T-helper 1 cell treated with Interleukin-12 subunit alpha and Interleukin-12 subunit beta and Interleukin-4 antibody, amounts not matched to agents 30 ng/mL and 1 ng/mL, for 36 hours (primary cell): ENCODE measurements at regions not wholly inside any gene's neighbourhood (a gene's known extent, or its start where the extent isn't known, plus 50 kb on each side); places are given as distances from the start of the nearest gene placed in this dataset.

Source experiments
- intact Hi-C: fragments of 100-400 bp; cut with micrococcal nuclease; formaldehyde crosslinking; loops from one replicate; pipeline ENCODE4 v1.15.1; 2024

DNA sequence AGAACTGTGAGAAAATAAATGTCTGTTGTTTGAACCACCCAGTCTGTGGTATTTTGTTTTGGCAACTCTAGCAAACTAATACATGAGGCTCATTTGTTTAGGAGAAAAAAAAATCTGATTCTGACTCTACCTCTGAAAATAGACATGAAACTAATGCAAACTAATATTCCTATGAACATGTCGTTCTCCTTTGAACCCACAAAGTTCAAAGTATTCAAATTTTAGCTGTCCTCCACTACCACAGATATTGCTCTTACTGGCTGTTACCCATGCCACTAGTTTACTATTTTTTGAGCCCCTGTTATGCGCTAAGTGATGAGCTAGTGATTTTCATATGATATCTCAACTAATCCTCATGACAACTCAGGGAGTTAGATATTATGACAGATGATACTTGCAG lies 58.8 kb upstream of the ZNF804B start:
- intact Hi-C loops = no loop called here

- intact Hi-C loops = no loop called here
Observed at GRCh38 chr7:88694207-88694606, 65.3 kb upstream of the ZNF804B start.

DNA sequence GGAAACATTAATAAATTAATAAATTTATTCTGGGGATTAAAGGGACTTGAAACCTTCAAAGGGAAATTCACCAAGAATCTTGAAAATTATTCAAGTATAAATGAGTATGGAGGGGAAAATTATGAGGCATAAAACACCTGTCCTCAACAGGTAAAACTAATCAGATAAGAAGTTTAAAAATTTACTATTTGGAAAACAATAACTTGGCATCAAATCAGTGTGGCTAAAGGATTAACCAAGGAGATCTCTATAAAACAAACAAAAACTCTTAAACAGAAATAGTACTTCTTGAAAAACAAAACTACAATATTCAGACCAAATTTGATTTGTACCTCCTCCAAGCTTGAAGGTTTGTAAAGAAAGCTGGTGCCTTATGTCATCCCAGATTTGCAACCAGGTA lies 66.4 kb upstream of the ZNF804B start:
- intact Hi-C loops = no loop called here

DNA sequence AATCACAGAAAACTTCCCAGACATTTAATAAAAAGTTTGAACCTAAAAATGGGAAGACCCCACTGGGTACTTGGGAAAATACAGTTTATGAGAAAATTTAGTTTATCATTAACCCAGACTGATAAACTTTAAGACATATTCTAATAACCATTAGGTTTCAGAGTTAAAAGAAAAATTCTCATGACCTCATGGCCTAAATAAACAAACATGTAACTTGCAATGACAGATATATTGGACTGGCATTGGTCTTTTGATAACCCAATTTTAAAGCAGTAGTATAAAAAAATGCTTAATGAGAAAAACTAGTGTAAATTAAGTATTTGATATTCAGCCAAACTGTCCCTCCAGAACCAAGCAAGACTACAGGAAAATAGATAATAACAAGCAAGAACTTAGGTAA lies 67.0 kb upstream of the ZNF804B start:
- intact Hi-C loops = no loop called here

GRCh38 chr7:88689821-88690220 lies 69.7 kb upstream of the ZNF804B start:
- intact Hi-C loops = no loop called here

DNA sequence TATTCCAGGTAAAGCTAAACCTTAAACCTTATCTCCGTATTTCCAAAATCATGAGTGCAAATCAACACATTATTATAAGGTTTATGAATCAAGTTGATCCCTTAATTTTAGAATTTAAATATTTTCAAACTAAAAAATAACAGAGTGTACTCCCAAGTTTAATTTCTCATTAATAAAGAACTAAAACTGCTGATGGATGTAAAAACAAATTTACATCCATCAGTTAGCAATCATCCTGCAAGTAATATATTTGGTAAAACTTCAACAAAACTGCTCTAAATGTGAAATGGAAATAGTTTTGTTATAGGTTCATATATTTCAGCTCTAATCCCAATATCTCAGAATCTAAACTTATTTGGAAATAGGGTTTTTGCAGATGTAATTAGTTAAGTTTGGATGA lies 71.3 kb upstream of the ZNF804B start:
- intact Hi-C loops = no loop called here

- intact Hi-C loops = no loop called here
Observed at GRCh38 chr7:88686468-88687229, 72.9 kb upstream of the ZNF804B start.

GRCh38 chr7:88681682-88682081 lies 77.8 kb upstream of the ZNF804B start:
- intact Hi-C loops = no loop called here

- intact Hi-C loops = no loop called here
Observed at GRCh38 chr7:88670536-88670935, 89.0 kb upstream of the ZNF804B start.

DNA sequence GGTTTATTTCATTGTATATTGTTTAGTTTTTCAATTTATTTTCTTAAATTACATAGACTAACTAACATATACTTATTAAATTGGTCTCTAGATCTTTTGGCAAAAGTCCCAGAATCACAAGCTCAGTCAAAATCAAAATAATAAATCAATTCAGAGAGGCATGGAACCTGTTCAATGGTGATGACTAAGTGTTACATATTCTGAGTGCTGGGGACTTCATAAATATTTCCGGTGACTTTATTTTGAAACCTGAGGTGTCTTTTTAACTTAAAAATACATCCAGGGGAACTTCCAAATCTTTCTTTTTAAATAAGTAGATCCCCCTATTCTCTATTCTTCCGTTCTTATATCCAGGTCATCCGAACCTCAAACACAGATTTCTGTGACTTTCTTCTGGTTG lies 89.6 kb upstream of the ZNF804B start:
- intact Hi-C loops = no loop called here

DNA sequence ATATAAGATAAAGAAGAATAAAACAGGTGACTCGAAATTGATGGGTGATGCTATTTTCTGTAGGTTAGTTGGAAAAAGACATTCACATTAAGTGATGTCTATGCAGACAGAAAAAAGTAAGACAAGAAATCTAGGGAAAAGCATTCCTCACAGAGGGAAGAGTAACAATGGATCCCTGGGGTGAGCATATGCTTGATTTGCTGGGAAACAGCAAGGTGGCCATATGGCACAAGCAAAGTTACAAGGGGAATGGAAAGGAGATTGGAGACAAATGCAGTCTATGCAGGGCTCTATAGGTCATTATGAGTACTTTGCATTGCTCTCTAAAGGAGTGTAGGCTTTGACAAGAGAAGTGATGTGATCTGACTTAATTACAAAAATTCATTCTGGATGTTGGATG lies 90.9 kb upstream of the ZNF804B start:
- intact Hi-C loops = no loop called here

DNA sequence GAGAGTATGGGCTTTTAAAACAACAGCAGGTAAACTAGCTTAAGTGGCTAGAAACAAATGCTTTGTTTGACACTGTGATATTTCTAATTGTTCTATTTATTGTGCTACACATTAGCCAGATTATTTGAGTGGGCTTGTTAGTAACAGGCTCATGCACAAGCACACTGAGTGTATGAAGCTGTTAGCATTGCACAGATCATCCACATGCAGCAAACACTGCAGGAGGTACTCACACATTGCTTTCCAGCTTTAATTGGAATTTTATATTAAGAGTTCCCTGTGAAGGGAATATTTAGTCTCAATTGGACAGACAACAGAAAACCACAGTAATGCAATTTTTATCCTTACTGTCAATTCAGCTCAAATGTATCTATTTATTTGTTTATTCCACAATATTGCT lies 92.9 kb upstream of the ZNF804B start:
- intact Hi-C loops = no loop called here

- intact Hi-C loops = no loop called here
Observed at GRCh38 chr7:88665892-88666514, 93.5 kb upstream of the ZNF804B start.

DNA sequence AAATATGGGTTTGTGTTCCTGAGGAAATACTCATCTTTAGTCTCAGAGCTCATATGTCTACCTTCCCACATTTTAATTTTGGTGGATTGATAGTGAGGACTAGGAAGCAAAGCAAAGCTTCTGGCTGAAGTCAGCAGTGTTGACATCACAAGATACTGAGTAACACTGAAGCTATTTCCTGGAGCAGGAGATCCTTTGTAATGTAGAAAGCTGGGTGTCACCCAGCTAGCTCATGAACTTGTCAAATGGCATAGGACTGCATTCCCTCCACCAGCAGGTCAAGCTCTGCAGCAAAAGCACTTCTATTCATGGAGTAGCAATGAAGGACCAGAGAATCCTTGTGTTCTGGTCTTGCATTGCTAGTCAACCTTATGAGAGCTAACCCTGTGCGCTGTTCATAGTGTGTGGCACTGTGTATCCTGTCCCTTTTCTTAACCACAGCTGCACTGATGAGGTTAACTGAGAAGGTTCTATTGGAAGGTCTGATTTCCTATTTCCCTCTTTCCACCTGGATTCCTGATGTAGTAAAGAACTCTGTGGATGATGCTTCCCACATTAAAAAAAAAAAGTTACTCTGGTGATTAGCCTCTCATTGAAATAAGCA lies 94.8 kb upstream of the ZNF804B start:
- intact Hi-C loops = no loop called here

DNA sequence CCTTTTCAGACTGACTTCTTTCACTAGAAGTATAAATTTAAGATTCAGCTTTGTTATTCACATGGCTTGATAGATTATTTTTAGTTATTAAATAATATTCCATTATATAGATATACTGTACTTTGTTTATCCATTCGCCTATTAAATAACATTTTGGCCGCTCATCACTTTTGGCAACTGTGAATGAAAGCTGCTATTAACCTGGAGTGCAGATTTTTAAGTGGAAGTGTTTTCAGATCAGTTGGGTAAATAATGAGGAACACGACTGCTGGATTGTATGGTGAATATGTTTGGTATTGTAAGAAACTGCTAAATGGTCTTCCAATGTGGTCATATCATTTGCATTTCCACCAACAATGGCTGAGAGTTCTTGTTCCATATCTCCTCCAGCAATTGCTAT lies 97.6 kb upstream of the ZNF804B start:
- intact Hi-C loops = no loop called here

- intact Hi-C loops = no loop called here
Observed at GRCh38 chr7:88647825-88648224, 111.7 kb upstream of the ZNF804B start.

- intact Hi-C loops = no loop called here
Observed at GRCh38 chr7:88638583-88638982, 120.9 kb upstream of the ZNF804B start.

DNA sequence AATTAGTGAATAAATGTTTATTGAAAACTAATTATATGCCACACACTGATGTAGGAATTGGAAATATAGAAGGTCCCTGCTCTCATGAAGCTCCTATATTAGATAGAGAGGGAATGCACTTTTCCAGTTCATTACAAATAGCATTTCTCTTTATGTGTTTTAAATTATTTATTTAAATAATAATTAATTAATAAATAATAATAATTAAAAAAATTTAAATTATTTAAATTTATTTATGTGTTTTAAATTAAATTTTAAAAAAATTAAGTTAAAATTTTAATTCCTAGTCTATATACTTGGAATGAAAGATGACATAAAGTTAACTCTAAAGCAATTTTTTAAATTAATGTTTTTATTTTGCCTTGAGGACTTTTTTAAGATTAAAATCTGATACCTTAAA lies 121.7 kb upstream of the ZNF804B start:
- intact Hi-C loops = no loop called here

DNA sequence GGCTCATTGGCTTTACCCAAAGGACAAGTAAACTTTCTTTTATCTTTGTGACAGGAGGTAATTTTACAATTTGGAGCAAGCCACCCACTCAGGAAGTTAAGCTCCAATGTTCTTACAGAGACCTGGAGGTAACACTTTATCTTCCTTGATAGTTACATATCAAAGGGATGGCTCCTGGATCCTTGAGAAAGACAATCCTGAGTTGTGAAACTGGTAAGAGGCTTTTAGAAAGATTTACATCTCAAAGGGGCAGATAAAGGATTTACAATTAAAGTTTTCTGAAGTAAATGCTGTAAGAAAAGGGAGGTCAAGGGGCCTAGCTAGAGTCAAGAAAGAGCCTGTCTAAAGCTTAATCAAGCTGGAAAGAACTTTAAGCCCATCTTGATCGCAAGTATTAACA lies 124.4 kb upstream of the ZNF804B start:
- intact Hi-C loops = no loop called here

- intact Hi-C loops = no loop called here
Observed at GRCh38 chr7:88629559-88629958, 129.9 kb upstream of the ZNF804B start.

DNA sequence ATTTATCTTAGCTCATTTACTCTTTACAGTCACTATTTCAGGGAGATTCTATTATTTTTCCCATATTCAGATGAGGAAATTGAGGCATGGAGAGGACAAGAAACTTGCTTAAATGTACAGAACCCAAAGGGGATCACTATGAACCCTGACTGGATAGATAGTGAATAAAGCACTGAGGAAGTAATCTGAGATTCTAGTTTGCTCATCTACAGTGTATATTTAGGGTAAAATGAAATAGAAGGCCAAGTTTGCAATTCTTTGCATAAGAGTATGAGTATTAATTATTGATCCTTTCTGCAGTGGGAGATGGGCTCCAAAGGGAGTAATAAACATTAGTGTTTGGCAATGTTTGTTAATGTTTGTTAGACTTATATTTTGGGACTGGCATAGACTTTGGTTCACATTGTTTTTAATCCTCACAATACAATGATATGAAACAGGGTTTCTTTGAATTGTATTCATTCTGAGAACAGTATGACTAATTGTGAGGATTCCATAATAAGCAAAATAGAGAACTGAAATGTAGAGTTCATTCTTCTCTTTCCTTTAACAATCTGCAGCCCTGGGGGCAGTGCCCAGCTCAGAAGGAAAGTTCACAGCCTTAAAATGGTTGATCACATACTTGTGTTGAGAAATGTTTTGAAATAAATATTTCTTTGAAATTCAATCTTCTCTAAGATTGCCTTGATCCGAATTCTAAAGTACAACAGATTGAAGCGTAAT lies 131.0 kb upstream of the ZNF804B start:
- intact Hi-C loops = no loop called here

DNA sequence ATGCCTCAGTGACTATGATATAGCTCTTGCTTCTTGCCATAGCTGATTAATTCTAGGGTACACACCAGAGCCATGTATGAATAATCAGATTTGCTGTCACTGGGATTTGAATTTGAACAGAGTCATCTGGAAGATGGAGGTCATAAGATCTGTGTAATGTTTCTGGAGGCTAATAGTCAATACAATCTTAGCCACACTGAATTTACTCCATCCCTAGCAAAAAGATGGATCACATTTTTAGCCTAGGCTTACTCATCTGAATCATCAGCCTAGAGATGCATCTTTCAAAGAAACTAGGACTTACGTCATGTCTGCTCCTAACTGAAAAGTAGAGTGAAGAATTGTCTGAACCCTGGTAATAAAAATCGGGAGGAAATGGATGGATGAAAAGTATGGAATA lies 142.3 kb upstream of the ZNF804B start:
- intact Hi-C loops = no loop called here
